NCI-H1436 (cell line): ENCODE measurements at regions not wholly inside any gene's neighbourhood (a gene's known extent, or its start where the extent isn't known, plus 50 kb on each side); places are given as distances from the start of the nearest gene placed in this dataset.

ENCODE experiments used
- DNase-seq: peaks from one replicate; lab custom pipeline; 2025; lab: John Stamatoyannopoulos, UW

DNA sequence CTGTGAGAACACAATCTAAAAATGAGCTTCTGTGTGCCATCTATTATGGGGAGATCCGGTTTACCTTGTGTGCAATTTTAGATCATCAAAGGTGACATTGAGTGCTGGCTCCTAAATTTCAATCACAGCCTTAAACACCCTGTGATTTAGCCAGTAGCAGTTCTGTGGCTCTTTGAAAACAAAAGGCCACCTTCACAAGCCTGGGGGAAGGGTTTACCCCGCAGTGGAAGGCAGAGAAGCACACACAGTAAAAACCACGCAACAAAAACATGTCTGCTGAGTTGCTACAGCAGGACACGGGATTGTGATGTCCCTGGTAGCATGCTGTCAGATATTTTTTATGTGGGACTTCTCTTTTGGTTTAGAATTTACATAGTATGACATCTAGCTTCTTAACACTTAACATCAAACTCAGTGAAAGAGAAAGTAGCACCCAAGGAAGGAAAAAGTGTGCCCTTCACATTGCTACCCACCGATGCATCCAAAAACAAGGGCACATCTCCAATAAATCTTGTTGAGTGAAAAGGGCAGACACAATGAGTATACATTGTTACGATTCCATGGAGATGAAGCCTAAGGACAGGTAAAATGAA is 56.1 kb upstream of the RNF152 start:
- peak; percentile 6 for DNase-seq

DNA sequence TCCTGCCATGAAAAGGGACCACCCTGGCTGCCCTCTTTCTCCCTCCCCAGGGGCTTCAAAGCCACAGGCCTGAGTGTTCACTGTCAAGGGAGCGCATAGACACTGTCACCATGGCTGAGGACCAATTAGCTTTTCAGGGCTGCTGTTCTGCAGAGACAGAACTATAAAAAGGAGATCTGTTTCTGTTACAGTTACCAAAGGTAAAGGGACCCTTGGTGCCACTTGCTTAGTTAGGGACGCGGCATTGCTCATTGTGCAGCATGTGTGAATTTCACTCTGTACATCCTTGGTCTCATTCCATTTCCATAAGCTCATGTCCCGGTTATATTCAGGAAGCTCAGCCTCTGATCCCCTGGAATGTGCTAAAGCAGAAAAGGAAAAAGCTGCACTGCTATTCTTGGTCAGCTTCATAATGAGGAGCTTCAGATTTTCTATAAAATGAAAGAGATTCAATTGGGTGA is 55.5 kb upstream of the RNF152 start:
- DNase-seq: peak; percentile 4

DNA sequence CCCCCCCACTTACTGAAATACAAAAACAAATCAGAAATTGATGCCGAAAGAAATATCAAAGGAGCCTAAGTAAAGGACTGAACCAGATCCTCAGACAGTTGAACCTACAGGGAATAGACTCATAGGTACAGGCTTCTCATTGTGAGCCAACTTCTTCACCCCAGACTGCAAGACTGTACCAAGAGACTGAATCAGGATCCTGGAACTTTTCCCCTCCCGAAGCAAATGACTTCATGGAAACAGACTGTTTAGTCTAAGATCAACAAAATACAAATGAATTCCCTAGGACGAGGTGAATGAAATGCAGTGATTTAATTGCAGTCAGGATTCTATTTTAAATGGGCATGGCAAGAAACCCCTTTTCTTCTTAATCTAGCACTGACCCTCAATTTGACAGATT is 53.6 kb upstream of the RNF152 start:
- DNase-seq: no peak

DNA sequence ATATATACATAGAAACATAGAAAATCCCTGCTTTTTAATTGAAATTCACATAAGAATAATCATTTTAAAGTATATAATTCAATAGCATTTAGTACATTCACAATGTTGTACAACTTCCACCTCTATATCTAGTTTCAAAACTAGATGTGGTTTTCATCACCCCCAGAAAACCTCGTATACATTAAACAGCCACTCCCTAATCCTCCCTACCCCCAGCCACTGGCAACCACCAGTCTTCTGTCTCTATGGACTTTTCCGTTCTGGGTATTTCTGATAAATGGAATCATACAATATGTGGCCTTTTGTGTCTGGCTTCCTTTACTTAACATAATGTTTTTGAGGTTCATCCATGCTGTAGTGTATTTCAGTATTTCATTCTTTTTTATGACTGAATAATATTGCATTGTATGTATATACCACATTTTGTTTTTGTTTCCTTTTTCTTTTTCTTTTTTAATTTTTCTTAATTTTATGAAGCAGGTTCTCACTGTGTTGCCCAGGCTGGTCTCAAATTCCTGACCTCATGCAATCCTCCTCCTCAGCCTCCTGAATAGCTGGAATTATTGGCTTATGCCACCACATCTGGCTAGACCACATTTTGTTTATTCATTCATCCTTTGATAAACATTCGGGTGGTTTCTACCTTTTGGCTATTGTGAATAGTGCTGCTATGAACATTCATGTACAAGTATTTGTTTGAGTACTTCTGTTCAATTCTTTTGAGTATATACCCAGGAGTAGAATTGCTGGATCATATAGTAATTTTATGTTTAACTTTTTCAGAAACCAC is 50.6 kb upstream of the RNF152 start:
- no peak for DNase-seq
